HG03064 (cell line): ENCODE measurements at regions not wholly inside any gene's neighbourhood (a gene's known extent, or its start where the extent isn't known, plus 50 kb on each side); places are given as distances from the start of the nearest gene placed in this dataset.
"Not testable (repeated sequence)": the region's sequence is repeated elsewhere in the genome, so short reads cannot be mapped to it uniquely, and the experiment has no call there.

Source experiments
- ATAC-seq: cut with Tn5 transposase; IDR thresholded peaks from one replicate; pipeline ENCODE4 v1.9.1; 2021; ENCODE audit warnings: low read depth; ENCODE audit not compliant: unreplicated experiment

GRCh38 chr7:88617185-88617584 lies 142.3 kb upstream of the ZNF804B start:
- ATAC-seq: no peak

GRCh38 chr7:88615336-88615735 lies 144.2 kb upstream of the ZNF804B start:
- no peak for ATAC-seq

GRCh38 chr7:88614736-88615135 lies 144.8 kb upstream of the ZNF804B start:
- ATAC-seq: no peak

- no peak for ATAC-seq
Measured at GRCh38 chr7:88610942-88611341, 148.6 kb upstream of the ZNF804B start.

- no peak for ATAC-seq
Measured at GRCh38 chr7:88600695-88601094, 158.8 kb upstream of the ZNF804B start.

GRCh38 chr7:88599528-88599927 lies 160.0 kb upstream of the ZNF804B start:
- no peak for ATAC-seq

GRCh38 chr7:88597941-88598425 lies 161.5 kb upstream of the ZNF804B start:
- ATAC-seq: no peak

GRCh38 chr7:88590963-88591362 lies 168.5 kb upstream of the ZNF804B start:
- no peak for ATAC-seq

- no peak for ATAC-seq
Measured at GRCh38 chr7:88589927-88590326, 169.6 kb upstream of the ZNF804B start.

- ATAC-seq: no peak
Measured at GRCh38 chr7:88586890-88587289, 172.6 kb upstream of the ZNF804B start.

- ATAC-seq: no peak
Measured at GRCh38 chr7:88586219-88586618, 173.3 kb upstream of the ZNF804B start.

GRCh38 chr7:88576720-88577119 lies 182.8 kb upstream of the ZNF804B start:
- ATAC-seq: no peak

GRCh38 chr7:88566162-88566729 lies 193.3 kb upstream of the ZNF804B start:
- no peak for ATAC-seq

GRCh38 chr7:88565401-88565800 lies 194.1 kb upstream of the ZNF804B start:
- ATAC-seq: no peak

GRCh38 chr7:88556441-88556840 lies 203.1 kb upstream of the ZNF804B start:
- not testable (repeated sequence) for ATAC-seq

- not testable (repeated sequence) for ATAC-seq
Measured at GRCh38 chr7:88554847-88555246, 204.7 kb upstream of the ZNF804B start.

GRCh38 chr7:88548399-88548798 lies 211.1 kb upstream of the ZNF804B start:
- no peak for ATAC-seq

GRCh38 chr7:88546808-88547207 lies 212.7 kb upstream of the ZNF804B start:
- ATAC-seq: no peak

GRCh38 chr7:88545663-88546062 lies 213.8 kb upstream of the ZNF804B start:
- no peak for ATAC-seq

GRCh38 chr7:88540012-88540411 lies 219.5 kb upstream of the ZNF804B start:
- ATAC-seq: no peak

- no peak for ATAC-seq
Measured at GRCh38 chr7:88539518-88539917, 220.0 kb upstream of the ZNF804B start.

- no peak for ATAC-seq
Measured at GRCh38 chr7:88523645-88524044, 217.0 kb upstream of the STEAP4 start.

- ATAC-seq: no peak
Measured at GRCh38 chr7:88522771-88523293, 216.1 kb upstream of the STEAP4 start.
